Glutamatergic neuron (in vitro differentiated cells): ENCODE measurements at regions not wholly inside any gene's neighbourhood (a gene's known extent, or its start where the extent isn't known, plus 50 kb on each side); places are given as distances from the start of the nearest gene placed in this dataset.
A peak's percentile ranks its signal among the peaks of the same experiment; 100 is the strongest.

Source experiments
- DNase-seq: peaks from one replicate; pipeline ENCODE4 v3.0.0; 2022
- H3K27ac Mint-ChIP-seq: one replicate; pipeline ENCODE4 v1.8.0; 2020; ENCODE audit warnings: mild to moderate bottlenecking, mixed read lengths, inconsistent platforms; ENCODE audit not compliant: unreplicated experiment
- H3K27me3 Mint-ChIP-seq: one replicate; pipeline ENCODE4 v1.8.0; 2020; ENCODE audit warnings: mild to moderate bottlenecking, moderate library complexity, mixed read lengths, inconsistent platforms; ENCODE audit not compliant: unreplicated experiment
- H3K36me3 Mint-ChIP-seq: one replicate; pipeline ENCODE4 v1.8.0; 2020; ENCODE audit warnings: mild to moderate bottlenecking, mixed read lengths, inconsistent platforms; ENCODE audit not compliant: unreplicated experiment
- H3K4me1 Mint-ChIP-seq: one replicate; pipeline ENCODE4 v1.8.0; 2020; ENCODE audit warnings: mild to moderate bottlenecking, low read depth, mixed read lengths, inconsistent platforms; ENCODE audit not compliant: unreplicated experiment
- H3K4me3 Mint-ChIP-seq: one replicate; pipeline ENCODE4 v1.8.0; 2020; ENCODE audit warnings: mild to moderate bottlenecking, mixed read lengths, inconsistent platforms; ENCODE audit not compliant: unreplicated experiment
- H3K9me3 Mint-ChIP-seq: one replicate; pipeline ENCODE4 v1.8.0; 2020; ENCODE audit warnings: mild to moderate bottlenecking, moderate library complexity, mixed read lengths, inconsistent platforms; ENCODE audit not compliant: unreplicated experiment
- TF ChIP-seq, protein P1 (sequence below): fragments of 200-600 bp; sonication (generic); IDR thresholded peaks from one replicate; pipeline ENCODE4 v1.5.0; 2021; ENCODE audit not compliant: partially characterized antibody, unreplicated experiment

DNA sequence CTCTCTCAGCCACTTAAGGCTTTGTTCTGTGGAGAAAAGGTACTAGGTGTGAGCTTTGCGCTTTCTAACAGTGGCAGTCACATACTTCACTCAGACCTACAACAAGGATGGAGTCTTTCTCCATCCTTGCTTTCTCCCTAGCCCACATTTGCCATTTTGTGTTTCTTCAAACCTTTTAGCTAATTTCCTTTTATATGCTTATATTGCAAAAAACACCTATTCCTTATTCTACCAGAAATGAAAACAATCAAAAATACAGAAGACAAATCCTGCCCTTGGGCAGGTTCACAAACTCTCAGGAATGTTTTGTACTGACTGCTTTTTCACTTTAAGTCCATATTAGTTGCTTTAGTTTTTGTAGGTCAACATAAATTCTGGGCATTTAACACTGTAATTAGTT is 914.2 kb downstream of the SQOR start:
- no peak overlapping the region for H3K4me3 Mint-ChIP-seq
- no peaks in the 10 kb centered on the region for H3K36me3 Mint-ChIP-seq
- H3K9me3 Mint-ChIP-seq, result no peaks in the 10 kb centered on the region
- TF ChIP-seq, protein P1, sequence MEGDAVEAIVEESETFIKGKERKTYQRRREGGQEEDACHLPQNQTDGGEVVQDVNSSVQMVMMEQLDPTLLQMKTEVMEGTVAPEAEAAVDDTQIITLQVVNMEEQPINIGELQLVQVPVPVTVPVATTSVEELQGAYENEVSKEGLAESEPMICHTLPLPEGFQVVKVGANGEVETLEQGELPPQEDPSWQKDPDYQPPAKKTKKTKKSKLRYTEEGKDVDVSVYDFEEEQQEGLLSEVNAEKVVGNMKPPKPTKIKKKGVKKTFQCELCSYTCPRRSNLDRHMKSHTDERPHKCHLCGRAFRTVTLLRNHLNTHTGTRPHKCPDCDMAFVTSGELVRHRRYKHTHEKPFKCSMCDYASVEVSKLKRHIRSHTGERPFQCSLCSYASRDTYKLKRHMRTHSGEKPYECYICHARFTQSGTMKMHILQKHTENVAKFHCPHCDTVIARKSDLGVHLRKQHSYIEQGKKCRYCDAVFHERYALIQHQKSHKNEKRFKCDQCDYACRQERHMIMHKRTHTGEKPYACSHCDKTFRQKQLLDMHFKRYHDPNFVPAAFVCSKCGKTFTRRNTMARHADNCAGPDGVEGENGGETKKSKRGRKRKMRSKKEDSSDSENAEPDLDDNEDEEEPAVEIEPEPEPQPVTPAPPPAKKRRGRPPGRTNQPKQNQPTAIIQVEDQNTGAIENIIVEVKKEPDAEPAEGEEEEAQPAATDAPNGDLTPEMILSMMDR, result no peak
- DNase-seq, result no peak
- no peak overlapping the region for H3K27ac Mint-ChIP-seq
- H3K27me3 Mint-ChIP-seq, result no peaks in the 10 kb centered on the region
- H3K4me1 Mint-ChIP-seq, result peaks cover 7% of the 10 kb centered on the region

GRCh38 chr15:46552316-46552715 is 917.5 kb downstream of the SQOR start:
- Mint-ChIP-seq H3K9me3 (no peaks in the 10 kb centered on the region), H3K4me1 (peaks cover 5% of the 10 kb centered on the region), H3K27me3 (no peaks in the 10 kb centered on the region), H3K27ac (no peak overlapping the region), H3K36me3 (no peaks in the 10 kb centered on the region), H3K4me3 (no peak overlapping the region)
- peak; percentile 28 for DNase-seq
- TF ChIP-seq, protein P1, result no peak

DNA sequence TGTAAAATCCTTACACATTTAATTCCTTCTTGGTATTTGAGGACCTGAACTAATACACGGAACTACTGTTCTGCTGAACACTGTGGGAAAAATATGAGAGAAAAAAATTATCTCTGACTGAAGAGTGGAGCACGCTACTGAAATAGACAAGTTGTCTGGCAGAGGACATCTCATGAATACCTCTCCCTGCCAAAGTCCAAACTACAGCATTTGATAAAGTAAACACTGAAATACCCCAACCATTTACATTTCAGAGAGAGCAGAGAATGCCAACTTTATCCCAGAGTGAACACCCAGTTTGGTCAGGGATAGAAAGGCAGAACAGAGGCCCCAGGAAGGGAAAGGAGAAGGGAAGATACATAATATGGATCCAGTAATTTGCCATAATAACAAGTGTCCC is 920.7 kb downstream of the SQOR start:
- Mint-ChIP-seq H3K36me3 (no peaks in the 10 kb centered on the region), H3K4me1 (peaks cover 5% of the 10 kb centered on the region), H3K9me3 (no peaks in the 10 kb centered on the region), H3K4me3 (no peak overlapping the region), H3K27ac (no peak overlapping the region), H3K27me3 (no peaks in the 10 kb centered on the region)
- TF ChIP-seq, protein P1, result no peak
- DNase-seq, result no peak

- H3K4me3 Mint-ChIP-seq, result no peak overlapping the region
- H3K36me3 Mint-ChIP-seq, result no peaks in the 10 kb centered on the region
- H3K27me3 Mint-ChIP-seq, result no peaks in the 10 kb centered on the region
Measured at GRCh38 chr15:46556010-46556409, 921.2 kb downstream of the SQOR start.

GRCh38 chr15:46556559-46557379 is 921.9 kb downstream of the SQOR start:
- H3K27me3 Mint-ChIP-seq, result no peaks in the 10 kb centered on the region
- no peak for DNase-seq
- no peaks in the 10 kb centered on the region for H3K9me3 Mint-ChIP-seq
- TF ChIP-seq, protein P1, result no peak
- no peaks in the 10 kb centered on the region for H3K36me3 Mint-ChIP-seq
- peaks cover 5% of the 10 kb centered on the region for H3K4me1 Mint-ChIP-seq
- no peak overlapping the region for H3K4me3 Mint-ChIP-seq
- no peak overlapping the region for H3K27ac Mint-ChIP-seq

More at GRCh38 chr15:46556010-46556409, 921.2 kb downstream of the SQOR start:
- Mint-ChIP-seq H3K4me1 (peaks cover 5% of the 10 kb centered on the region), H3K9me3 (no peaks in the 10 kb centered on the region), H3K27ac (no peak overlapping the region)
- TF ChIP-seq, protein P1, result no peak
- DNase-seq, result no peak
